ENCODE measurements at regions not wholly inside any gene's neighbourhood (a gene's known extent, or its start where the extent isn't known, plus 50 kb on each side); places are given as distances from the start of the nearest gene placed in this dataset.

- CTCF ChIA-PET, result no interaction called here
- Histone ChIP-seq H2AFZ (ENCODE audit: low read depth, low read length) (no peak overlapping the region), H3K9me1 (replicated peaks; ENCODE audit: control insufficient read depth, extremely low read depth, insufficient read depth, low read length) (no peaks in the 10 kb centered on the region), H3K27me3 (ENCODE audit: control insufficient read depth in 2 of 2, insufficient read depth in 2 of 2, low read length in 2 of 2) (peaks cover 1 to 9% of the 10 kb centered on the region in 2 experiments), H3K4me3 (replicated peaks in 1 of 3; ENCODE audit: insufficient read depth in 1 of 3, low read depth in 1 of 3, low read length in 3 of 3) (no peak overlapping the region), H4K20me1 (replicated peaks; ENCODE audit: control insufficient read depth, extremely low read depth, insufficient read depth, low read length) (no peaks in the 10 kb centered on the region), H3K9me3 (replicated peaks; ENCODE audit: control insufficient read depth, insufficient read depth, low read length) (no peaks in the 10 kb centered on the region), H3K27ac (ENCODE audit: insufficient read depth, low read depth, low read length) (no peak overlapping the region), H3K4me1 (ENCODE audit: control insufficient read depth, extremely low read depth, insufficient read depth, low read length) (no peaks in the 10 kb centered on the region), H3K79me2 (ENCODE audit: control insufficient read depth, insufficient read depth, low read length) (no peaks in the 10 kb centered on the region), H3K9ac (replicated peaks; ENCODE audit: extremely low read depth, insufficient read depth, low read length) (no peak overlapping the region), H3K36me3 (ENCODE audit: control insufficient read depth in 2 of 2, extremely low read depth in 1 of 2, insufficient read depth in 2 of 2, low read length in 2 of 2) (no peaks in the 10 kb centered on the region), H3K4me2 (ENCODE audit: insufficient read depth, low read length) (no peak overlapping the region)
- POLR2A ChIA-PET, result no interaction called here
- intact Hi-C loops (cut with micrococcal nuclease) (no loop called here), dilution Hi-C loops (cut with MboI; ENCODE audit: extremely low pct_ligation_motif_present, low sequenced_read_pairs) (no loop called here)
- DNase-seq (ENCODE audit: low read depth, low spot score), result no peak
- TF ChIP-seq CTCF (IDR thresholded peaks at IDR 0.05; ENCODE audit: extremely low read depth in 1 of 2, insufficient read depth in 1 of 2, low read depth in 1 of 2, low read length in 2 of 2) (no peak), MAX (IDR thresholded peaks at IDR 0.05; ENCODE audit: insufficient read depth, insufficient read length) (no peak), FOS (IDR thresholded peaks at IDR 0.05; ENCODE audit: borderline replicate concordance, insufficient read depth, low read length) (no peak), MYC (IDR thresholded peaks at IDR 0.05; ENCODE audit: low read depth, low read length) (no peak), POLR2AphosphoS5 (IDR thresholded peaks at IDR 0.05; ENCODE audit: insufficient read depth, low read depth, low read length) (no peak), POLR2A (IDR thresholded peaks at IDR 0.05; ENCODE audit: low read depth, low read length) (no peak), JUN (IDR thresholded peaks at IDR 0.05; ENCODE audit: borderline replicate concordance, insufficient read depth, insufficient read length, low read depth) (no peak), GATA2 (IDR thresholded peaks at IDR 0.05; ENCODE audit: insufficient read depth, insufficient read length, low read depth, low read length) (no peak), EZH2 (IDR thresholded peaks at IDR 0.05; ENCODE audit: borderline replicate concordance, low read depth, low read length, severe bottlenecking) (no peak)
- no TSS peak for BruUV-seq (replicated peaks)
- FAIRE-seq, result no peak
Observed at GRCh38 chr4:77415689-77416088, 189.9 kb upstream of the CXCL13 start.

Data from endothelial cell of umbilical vein (primary cell).